ENCODE measurements at regions not wholly inside any gene's neighbourhood (a gene's known extent, or its start where the extent isn't known, plus 50 kb on each side); places are given as distances from the start of the nearest gene placed in this dataset.
A peak's percentile ranks its signal among the peaks of the same experiment; 100 is the strongest.

GRCh38 chr5:135662061-135662481 is 83.3 kb upstream of the CXCL14 start:
- Mint-ChIP-seq H3K4me3 (no peak overlapping the region), H3K4me1 (peaks cover 31% of the 10 kb centered on the region)

DNA sequence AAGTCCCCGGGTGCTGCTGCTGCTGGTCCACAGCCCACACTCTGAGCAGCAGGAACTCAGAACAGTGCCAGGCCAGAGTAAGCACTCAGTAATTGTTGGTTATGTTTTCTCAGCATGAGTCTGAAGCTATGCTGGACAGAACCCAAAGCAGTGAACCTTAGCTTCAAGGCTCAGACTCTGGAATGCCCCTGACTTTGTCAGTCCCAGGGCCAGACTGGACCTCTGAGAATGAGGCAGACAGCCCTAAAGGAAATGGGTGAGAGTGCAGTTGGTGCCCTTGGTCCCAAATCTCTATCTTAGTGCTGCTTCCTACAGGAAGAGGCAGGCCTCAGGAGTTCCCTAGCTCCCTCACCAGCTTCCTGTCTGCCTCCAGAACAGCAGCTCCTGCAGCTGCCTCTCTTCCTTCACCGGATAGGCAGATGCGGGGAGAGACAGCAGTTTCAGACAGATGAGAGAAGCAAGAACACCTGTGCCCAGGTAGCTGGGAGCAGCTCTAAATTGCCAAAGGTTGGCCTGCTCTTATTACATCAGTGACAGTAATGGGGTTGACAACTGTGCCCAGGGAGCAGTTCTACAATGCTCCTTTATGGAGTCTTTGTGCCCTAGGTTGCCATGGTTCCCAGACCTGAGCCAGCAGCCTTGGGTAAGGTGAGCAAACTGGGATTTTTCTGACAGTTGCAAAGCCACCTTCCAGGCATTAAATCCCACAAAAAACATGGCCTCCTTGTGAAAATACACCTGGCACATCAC is 82.2 kb upstream of the CXCL14 start:
- peaks cover 14% of the 10 kb centered on the region for H3K9me3 Mint-ChIP-seq
- TF ChIP-seq, protein P1, sequence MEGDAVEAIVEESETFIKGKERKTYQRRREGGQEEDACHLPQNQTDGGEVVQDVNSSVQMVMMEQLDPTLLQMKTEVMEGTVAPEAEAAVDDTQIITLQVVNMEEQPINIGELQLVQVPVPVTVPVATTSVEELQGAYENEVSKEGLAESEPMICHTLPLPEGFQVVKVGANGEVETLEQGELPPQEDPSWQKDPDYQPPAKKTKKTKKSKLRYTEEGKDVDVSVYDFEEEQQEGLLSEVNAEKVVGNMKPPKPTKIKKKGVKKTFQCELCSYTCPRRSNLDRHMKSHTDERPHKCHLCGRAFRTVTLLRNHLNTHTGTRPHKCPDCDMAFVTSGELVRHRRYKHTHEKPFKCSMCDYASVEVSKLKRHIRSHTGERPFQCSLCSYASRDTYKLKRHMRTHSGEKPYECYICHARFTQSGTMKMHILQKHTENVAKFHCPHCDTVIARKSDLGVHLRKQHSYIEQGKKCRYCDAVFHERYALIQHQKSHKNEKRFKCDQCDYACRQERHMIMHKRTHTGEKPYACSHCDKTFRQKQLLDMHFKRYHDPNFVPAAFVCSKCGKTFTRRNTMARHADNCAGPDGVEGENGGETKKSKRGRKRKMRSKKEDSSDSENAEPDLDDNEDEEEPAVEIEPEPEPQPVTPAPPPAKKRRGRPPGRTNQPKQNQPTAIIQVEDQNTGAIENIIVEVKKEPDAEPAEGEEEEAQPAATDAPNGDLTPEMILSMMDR (IDR thresholded peaks at IDR 0.05; ENCODE audit: unreplicated experiment in 3 of 3), result no peak
- H3K27ac Mint-ChIP-seq, result peak overlapping the region; percentile 33 to 57 (median 37)
- H3K4me1 Mint-ChIP-seq, result peaks cover 36% of the 10 kb centered on the region
- peaks cover 4% of the 10 kb centered on the region for H3K36me3 Mint-ChIP-seq (ENCODE audit: low read depth)
- H3K27me3 Mint-ChIP-seq (ENCODE audit: low read depth), result peaks cover 11% of the 10 kb centered on the region
- H3K4me3 Mint-ChIP-seq, result no peak overlapping the region

More at GRCh38 chr5:135662061-135662481, 83.3 kb upstream of the CXCL14 start:
- H3K36me3 Mint-ChIP-seq (ENCODE audit: low read depth), result peaks cover 4% of the 10 kb centered on the region
- peak overlapping the region in 2 of 3 experiments; percentile 5 to 37 for H3K27ac Mint-ChIP-seq
- H3K9me3 Mint-ChIP-seq, result peaks cover 14% of the 10 kb centered on the region
- TF ChIP-seq, protein P1 (IDR thresholded peaks at IDR 0.05; ENCODE audit: unreplicated experiment in 3 of 3), result no peak
- H3K27me3 Mint-ChIP-seq (ENCODE audit: low read depth), result peaks cover 11% of the 10 kb centered on the region

- Mint-ChIP-seq H3K9me3 (peaks cover 13% of the 10 kb centered on the region), H3K36me3 (ENCODE audit: low read depth) (peaks cover 4% of the 10 kb centered on the region), H3K27ac (peak overlapping the region; percentile 80 to 86 (median 83)), H3K4me3 (peak overlapping the region in 1 of 3 experiments; percentile 13), H3K27me3 (ENCODE audit: low read depth) (peaks cover 9% of the 10 kb centered on the region), H3K4me1 (peaks cover 51% of the 10 kb centered on the region)
- TF ChIP-seq, protein P1 (IDR thresholded peaks at IDR 0.05; ENCODE audit: unreplicated experiment in 3 of 3), result no peak
Observed at GRCh38 chr5:135657536-135658305, 78.9 kb upstream of the CXCL14 start.

GRCh38 chr5:135655468-135655815 is 76.7 kb upstream of the CXCL14 start:
- Mint-ChIP-seq H3K36me3 (ENCODE audit: low read depth) (peaks cover 4% of the 10 kb centered on the region), H3K4me1 (peaks cover 37% of the 10 kb centered on the region), H3K27ac (peak overlapping the region in 2 of 3 experiments; percentile 84 to 85), H3K4me3 (no peak overlapping the region), H3K27me3 (ENCODE audit: low read depth) (peaks cover 11% of the 10 kb centered on the region), H3K9me3 (peaks cover 10% of the 10 kb centered on the region)
- TF ChIP-seq, protein P1 (IDR thresholded peaks at IDR 0.05; ENCODE audit: unreplicated experiment in 3 of 3), result no peak

- Mint-ChIP-seq H3K36me3 (ENCODE audit: low read depth) (peaks cover 4% of the 10 kb centered on the region), H3K4me1 (peaks cover 37% of the 10 kb centered on the region), H3K27ac (peak overlapping the region; percentile 22 to 85 (median 84)), H3K4me3 (peak overlapping the region in 1 of 3 experiments; percentile 17), H3K27me3 (ENCODE audit: low read depth) (peaks cover 11% of the 10 kb centered on the region), H3K9me3 (peaks cover 7% of the 10 kb centered on the region)
- TF ChIP-seq, protein P1 (IDR thresholded peaks at IDR 0.05; ENCODE audit: unreplicated experiment in 3 of 3), result no peak
Observed at GRCh38 chr5:135654761-135655467, 76.1 kb upstream of the CXCL14 start.

Measured in nephron (organoid).